ENCODE measurements at regions not wholly inside any gene's neighbourhood (a gene's known extent, or its start where the extent isn't known, plus 50 kb on each side); places are given as distances from the start of the nearest gene placed in this dataset.
"Not testable (repeated sequence)": the region's sequence is repeated elsewhere in the genome, so short reads cannot be mapped to it uniquely, and the experiment has no call there.

DNA sequence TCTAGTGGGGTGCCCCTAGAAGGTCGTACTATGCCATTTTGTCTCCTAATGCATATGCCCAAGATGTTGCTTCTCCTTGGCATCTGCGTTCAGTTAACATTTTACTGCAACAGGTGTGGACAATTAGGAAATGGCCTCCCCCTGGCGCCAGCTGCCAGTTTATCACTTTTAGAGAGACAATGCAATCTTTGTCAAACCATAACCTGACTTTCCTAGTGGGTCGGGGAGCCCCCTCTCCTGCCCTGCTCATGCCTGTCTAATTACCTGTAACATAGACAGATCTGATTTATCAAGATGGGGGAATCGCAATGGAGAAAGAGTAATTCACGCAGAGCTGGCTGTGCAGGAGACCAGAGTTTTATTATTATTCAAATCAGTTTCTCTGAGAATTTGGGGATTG is 353.7 kb upstream of the SGO1 start:
- DNase-seq: no peak

DNA sequence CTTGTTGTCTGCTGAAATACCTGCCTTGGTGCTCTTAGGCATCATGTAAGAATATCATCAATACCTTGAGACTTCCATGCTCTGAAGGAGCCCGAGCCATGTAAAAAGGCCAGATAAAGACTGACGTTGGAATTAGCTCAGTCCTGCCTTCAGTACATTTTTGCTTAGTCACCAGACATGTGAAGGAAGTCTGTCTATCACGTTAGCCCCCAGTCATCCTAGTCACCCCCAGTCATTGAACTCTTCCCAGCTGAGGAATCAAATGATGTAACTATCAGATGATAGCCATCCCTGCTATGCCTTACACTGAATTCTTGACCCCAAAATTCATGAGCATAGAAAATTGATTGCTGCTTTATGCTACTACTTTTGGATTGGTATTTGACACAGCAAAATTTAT is 351.2 kb upstream of the SGO1 start:
- DNase-seq: no peak

DNA sequence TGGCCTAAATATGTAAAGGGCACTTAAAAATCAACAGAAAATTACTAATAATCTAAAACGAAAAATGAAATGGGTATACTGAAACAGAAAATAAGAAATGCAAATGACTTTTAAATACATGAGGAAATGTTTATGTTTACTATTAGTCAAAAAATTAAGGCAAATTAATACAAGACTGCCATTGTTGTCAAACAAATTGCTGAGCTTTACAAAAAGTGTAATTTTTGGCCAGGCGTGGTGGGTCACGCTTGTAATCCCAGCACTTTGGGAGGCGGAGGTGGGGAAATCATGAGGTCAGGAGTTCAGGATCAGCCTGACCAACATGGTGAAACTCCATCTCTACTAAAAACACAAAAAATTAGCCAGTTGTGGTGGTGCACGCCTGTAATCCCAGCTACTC is 343.9 kb upstream of the SGO1 start:
- no peak for DNase-seq

DNA sequence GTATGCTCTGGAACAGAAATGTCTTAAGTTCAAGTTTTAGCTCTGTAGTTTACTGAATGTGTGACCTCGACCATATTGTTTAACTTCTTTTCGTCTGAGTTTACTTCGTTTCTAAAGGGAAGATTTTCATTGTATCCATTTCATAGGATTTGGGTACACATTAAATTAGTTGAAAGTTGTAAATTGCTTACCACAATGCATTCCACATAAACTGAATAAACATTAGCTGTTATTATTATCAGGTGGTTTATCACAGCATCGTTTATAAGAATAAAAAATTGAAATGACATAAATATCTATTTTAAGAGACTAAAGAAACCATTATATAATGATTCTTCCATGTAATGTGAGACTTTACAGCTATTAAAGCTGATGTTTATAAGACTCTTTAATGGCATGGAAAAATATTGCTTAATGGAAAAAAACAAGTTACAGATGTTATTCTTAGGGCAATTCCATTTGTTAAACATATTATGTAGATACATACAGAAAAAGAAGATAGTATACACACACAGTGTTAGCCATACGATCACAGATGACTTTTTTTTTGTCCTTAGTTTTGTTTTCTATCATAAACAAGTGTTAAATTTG is 342.3 kb upstream of the SGO1 start:
- DNase-seq: no peak

DNA sequence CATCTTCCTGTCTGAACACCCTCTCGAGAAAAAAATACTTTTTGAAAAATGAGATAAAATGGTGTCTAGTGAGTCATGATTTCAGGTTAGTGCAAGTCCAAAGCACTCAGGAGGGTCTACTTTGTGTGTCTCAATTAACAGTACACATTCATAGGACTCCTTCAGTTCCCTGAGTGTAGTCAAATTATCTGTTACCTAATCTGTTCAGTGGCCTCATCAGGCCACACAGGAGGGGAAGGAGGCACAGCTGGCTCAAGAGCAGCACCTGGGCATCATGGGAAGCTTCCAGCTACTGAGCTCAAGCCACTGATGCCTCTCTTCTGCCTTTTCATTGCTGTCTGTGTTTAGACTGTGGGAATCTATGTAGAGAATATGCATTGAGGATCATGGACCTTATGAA is 341.4 kb upstream of the SGO1 start:
- DNase-seq: no peak

DNA sequence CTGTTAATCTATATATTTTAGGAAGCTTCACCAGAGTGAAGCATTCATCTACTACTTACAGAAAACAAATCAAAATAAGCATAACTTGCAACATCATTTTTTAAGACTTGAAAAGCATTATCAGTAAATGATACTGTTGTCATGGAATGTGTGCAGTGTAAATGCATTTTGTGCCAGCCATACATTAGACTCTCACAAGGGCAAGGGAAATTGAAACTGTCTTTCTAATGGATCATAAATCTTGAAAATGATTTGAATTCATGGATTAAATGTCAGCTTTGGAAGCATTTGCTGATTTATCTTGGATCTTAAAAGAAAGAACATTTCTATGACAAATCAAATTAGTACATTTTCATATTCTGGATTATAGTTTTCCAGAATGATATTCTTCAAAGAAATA is 338.3 kb upstream of the SGO1 start:
- DNase-seq: no peak

DNA sequence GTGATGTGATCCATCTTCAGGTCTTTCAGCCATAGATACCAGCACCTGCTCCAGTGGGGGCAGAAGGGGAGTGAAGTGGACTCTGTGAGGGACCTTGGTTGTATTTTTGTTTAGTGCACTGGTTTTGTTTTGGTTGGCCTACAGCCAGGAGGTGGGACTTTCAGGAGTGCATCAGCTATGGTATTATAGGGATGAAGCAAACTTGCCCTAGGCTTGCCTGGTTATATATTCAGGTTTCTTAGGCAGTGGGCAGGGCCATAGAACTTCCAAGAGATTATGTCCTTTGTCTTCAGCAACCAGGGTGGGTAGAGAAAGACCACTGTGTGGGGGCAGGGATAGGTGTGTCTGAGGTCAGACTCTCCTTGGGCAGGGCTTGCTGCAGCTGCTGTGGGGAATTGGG is 337.3 kb upstream of the SGO1 start:
- no peak for DNase-seq

DNA sequence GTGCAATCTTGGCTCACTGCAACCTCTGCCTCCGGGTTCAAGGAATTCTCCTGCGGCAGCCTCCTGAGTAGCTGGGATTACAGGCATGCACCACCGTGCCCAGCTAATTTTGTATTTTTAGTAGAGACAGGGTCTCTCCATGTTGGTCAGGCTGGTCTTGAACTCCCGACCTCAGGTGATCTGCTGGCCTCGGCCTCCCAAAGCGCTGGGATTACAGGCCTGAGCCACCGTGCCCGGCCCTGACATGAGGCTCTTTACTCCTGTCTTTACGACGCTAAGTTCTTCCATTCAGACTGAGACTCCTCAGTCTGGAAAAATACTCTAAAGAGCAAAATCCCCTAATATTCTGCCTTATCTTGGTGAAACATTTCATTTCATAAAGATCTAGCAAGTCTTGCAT is 331.3 kb upstream of the SGO1 start:
- not testable (repeated sequence) for DNase-seq

DNA sequence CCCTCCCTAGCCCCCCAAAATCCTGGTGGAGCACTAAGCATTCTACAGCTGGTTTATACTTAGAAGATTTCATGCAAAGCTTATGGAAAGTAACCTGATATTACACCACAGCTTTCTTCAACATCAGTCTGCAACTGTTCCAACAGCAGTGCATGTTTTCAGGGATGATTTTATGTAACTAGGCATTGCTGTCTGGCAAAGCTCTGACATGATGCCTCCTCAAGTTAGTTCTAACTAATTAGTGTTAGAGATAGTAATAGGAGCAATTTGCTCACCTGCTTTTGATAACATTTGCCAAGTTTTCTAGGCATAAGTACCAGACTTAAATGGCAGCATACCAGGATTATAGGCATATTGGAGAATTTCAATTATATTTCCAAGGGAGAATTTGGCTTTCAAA is 330.3 kb upstream of the SGO1 start:
- DNase-seq: no peak

DNA sequence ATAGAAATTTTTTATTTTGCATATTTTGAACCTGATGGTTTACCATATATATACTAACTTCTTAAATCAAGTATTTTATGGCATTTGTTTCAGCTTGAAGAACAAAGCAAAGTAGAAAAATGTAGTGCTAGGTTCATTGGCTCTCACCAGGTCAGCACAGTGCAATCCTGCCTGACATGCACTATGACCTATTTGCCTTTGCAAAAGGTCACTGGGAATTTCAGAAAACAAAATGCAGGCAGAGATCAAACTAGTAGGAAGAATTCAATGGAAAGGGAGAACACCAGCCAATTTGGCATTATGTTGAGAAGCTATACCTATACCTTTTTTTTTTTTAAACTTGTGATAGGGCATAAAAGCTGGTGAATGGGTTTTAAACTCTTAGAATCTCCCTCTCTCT is 329.8 kb upstream of the SGO1 start:
- DNase-seq: no peak

DNA sequence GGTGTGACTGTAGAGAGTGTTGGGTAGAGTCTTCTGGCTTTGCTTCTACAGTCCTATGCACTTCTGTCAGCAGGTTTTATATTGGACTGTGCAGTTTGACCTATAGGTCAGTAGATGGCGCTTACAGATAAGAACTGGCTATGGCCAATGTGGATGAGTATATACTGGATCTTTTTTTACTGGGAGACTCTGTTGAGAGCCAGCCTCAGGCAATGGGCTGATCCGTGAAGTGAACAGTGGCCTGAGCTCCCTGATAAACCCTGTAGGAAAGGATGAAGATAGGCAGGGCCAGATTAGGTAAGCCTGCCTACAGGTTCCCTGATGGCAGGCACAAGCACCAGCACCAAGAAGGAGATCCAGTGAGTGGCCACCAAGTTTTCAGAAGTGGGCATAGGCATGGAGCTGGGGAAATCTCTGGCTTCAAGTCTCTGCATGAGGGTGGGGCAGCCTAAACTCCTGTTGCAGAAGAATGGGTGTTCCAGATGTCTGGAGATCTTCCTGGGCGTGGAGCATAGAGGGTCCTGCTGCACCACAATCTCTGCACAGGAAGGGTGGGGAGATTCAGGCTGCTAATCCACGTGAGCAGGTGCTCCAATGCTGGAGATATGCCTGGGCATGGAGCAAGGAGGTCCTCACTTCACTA is 326.0 kb upstream of the SGO1 start:
- DNase-seq: no peak

DNA sequence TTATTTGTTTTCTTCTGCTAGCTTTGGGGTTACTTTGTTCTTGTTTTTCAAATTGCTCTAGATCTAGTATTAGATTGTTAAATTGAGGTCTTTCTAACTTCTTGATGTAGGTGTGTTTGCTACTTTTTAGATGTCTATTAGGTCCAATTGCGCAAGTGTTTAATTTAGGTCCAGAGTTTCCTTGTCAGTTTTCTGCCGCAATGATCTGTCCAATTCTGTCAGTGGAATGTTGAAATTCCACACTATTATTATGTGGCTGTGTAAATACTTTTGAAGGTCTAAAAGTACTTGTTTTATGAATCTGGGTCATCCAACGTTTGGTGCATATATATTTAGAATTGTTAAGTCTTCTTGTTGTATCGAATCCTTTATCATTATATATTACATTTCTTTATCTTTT is 324.4 kb upstream of the SGO1 start:
- no peak for DNase-seq

DNA sequence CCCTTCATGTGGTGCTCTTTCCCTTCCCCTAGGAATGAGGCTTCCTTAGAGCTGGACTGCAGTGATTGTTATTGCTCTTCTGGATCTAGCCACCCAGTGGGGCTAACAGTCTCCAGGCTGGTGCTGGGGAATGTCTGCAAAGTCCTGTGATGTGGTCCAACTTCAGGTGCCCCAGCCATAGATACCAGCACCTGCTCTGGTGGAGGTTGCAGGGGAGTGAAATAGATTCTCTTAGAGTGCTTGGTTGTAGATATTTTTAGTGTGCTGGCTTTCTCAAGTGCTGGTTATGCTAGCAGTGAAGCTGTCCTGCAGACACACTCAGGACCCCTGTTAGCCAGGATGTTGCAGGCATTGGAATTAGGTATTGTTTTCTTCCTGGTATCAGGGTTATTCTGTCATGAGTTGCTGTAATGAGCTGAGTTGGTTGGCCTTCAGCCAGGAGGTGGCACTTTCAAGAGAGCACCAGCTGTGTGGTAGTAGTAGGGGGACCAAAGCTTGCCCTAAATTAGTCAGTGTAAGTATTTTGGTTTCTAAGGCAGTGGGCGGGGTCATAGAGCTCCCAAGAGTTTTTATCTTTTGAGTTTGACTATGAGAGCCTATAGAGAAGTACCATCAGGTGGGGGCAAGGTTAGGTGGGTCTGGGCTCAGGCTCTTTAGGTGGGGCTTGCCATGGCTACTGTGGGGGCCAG is 317.5 kb upstream of the SGO1 start:
- DNase-seq: no peak

DNA sequence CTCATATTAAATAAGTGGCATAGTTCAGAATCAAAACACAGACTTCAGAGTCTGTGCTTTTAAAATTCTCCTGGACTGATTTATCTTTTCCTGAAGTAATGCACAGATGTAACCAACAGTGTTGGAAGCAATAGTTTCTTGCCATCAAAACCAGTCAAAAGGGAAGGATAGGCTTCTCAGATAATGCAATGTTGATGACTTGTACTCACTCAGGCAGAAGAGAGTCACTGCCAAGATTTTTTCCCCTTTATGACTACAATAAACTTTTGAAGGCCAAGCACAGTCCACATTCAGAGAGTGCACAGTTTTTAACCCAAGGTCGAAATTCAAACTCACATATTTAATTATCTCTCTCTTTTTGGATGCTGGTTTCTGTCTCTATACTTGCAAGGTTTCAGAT is 305.0 kb upstream of the SGO1 start:
- DNase-seq: no peak

DNA sequence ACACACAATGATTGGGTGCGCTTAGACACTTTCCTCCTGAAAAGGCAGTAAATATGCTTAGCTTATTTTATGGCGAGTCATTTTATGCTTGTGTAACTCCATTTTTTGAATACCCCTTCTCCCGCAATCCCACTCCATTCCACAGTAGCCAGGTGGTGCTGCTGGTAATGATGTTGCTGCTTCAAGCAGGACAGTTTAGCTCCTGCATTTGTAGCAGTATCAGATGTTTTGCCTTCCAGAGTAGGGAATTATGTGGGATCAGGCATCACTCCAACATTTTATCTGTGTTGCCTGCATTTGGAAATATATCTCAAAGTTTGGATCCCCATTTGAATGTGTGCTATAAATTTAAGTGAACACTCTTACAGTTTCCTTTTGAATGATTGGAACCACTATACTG is 302.1 kb upstream of the SGO1 start:
- DNase-seq: no peak

DNA sequence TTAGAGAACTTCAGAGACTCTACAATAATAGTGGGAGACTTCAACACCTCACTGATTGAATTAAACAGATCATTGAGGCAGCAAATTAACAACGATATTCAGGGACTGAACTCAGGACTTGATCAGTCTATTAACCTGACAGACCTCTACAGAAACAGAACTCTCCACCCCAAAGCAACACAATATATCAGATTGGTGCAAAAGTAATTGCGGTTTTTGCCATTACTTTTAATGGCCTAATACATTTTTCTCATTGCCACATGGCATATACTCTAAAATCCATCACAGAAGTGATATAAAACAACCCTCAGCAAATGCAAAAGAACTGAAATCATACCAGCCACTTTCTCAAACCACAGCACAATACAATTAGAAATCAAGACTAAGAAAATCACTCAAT is 298.1 kb upstream of the SGO1 start:
- DNase-seq: no peak

DNA sequence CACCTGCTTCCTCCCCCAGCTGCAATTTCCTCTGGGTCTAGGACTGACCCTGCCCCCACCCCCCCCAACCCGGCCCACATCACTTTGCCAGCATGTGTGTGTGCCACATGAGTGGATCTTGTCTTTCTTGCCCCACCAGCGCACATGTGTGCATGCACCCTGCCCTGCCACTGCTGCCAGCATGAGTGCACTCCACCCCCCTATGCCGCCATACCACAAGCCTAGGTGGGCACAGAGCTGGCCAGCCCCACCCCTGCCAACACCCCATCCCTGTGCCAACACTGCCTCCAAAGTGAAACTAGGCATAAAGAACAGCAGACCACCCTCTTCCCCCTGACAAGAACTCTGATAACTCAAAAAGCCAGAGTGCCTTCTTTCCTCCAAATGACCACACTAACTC is 296.3 kb upstream of the SGO1 start:
- DNase-seq: no peak

DNA sequence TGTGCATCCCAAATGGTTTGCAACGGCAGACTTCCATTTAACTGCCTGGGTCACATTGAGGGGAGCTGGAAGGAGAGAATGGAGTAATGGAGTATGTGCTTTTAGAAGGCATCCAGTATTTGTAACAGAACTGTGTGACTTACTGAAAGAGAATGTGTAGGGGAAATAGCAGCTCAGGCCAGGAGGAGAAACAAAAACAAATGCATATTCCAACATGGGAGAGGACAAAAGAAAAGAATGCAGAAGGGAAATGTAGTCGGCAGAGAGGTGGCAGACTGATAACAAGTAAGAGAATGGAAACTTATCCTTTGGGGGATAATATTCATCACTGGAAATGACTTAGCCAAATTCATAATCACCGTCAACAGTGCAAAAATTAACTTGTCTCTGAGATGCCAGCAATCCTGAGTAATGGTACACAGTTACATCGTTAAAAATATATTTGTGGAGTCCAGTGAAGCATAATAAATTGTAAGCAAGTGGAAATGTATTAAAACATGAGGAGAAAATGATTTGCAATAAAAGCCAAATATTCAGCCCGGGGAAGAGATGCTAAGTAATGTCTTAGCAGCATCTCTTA is 294.9 kb upstream of the SGO1 start:
- DNase-seq: no peak

DNA sequence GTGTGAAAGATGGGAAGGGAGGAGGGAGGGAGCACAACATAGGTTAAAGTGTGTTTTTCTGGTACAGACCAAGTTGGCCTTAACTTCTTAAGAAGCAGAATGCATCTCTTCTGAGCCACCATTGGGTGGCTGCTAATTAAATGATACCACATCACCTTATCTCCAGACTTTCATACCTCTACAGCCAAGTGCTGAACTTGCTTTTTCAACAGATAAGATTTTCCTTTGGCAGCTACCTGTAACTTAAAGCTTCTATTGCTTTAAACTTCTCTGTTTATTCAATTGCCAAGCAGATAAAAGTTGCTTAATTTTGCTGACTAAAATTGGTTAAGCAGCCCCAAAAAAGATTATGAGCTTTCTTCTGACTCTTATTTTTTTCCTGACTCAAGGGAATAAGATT is 292.4 kb upstream of the SGO1 start:
- DNase-seq: no peak

DNA sequence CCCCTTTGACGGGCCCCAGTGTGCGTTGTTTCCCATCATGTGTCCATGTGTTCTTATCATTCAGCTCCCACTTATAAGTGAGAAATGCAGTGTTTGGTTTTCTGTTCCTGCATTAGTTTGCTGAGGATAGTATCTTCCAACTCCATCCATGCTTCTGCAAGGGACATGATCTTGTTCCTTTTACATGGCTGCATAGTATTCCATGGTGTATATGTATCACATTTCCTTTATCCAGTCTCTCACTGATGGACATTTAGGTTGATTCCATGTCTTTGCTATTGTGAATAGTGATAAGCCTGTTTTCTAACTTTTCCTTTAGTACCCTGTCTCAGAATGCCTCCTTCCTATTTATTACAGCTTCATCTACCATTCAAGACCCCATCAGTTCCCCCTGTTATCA is 278.2 kb upstream of the SGO1 start:
- DNase-seq: not testable (repeated sequence)

DNA sequence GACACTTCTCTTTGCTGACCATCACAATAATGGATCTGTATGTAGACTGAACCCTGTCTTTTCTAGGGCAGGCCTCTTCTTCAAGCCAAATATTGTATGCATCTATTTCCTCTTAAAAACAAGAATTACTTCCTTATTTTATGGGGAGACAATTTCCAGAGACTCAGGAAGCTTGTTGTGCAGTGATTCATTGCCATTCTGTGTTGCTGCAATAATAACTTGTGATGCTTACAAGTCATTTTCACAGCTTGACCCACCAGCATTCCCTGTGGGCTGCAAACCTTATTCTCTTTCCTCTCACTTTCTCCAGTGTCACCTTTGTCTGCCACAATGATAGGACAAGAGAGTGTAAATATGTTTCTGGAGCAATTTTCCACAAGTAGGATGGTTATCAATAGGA is 276.7 kb upstream of the SGO1 start:
- DNase-seq: no peak

DNA sequence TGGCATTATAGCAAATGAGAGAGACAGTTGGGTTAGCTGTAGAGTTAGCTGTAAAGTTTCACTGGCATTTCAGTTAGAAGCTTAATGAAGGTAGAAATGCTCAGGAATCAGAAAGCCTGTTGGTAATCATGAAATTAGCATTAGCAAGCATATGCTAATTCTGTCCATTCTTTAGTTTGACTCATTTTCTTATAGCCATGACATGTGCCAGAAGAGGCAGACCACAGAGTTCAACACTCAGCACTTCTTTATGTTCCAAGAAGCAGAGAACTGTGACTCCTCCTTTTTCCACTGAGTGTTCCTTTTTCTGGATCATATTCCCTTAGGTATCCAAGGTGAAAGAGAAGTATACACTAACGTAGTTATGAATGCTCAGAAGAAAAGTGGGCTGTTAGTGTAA is 276.2 kb upstream of the SGO1 start:
- no peak for DNase-seq

DNA sequence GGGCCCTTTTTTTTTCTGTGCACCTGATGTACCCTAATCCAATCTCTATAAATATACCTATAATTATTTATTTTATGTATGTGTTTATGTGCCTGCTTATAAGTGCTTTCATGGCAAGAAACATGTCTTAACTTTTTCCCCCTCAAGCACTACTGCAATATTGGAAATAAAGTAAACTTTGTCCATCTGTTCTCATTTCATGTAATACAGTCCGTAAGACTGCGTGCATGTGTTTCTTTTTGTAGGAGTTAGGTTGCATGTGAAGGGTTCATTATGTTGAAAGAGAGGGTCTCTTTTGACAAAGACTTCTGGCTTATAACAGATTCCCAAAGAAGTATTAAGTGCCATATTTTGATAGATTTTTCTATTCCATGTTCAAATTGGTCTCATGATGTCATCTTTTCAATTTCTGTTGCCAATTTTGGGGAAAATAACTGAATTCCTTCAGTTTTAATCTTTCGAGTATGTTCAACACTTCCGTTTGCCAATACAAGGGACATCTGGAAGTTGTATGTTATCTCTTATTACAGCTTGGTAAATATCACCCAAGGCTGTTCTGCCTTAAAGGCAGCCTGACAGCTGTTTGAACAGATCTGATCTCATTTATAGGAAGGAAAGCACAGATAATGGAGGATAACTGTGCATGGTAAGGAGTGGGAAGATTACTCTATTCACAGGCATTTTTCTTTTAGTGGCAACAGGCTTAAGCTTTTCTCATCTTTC is 273.1 kb upstream of the SGO1 start:
- no peak for DNase-seq

DNA sequence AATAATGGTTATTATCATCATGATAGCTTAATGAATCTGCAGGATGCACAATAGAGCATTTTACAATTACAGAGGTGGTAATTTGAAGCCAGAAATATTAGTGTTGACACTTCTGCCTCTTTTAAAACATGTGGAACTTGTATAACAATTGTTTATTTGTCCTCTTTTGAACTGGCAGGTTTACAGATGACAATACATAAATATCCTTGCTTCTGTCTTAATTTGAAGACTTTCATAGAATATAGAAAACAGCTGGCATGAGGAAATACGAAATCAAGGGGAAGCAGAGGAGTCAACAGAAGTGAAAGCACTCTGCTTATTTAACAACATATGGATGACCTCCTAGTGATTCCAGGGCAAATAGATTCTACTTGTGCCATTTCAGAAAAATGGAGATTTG is 270.5 kb upstream of the SGO1 start:
- no peak for DNase-seq

Data from effector CD8-positive, alpha-beta T cell (primary cell).